IMR-90 (cell line): ENCODE measurements at regions not wholly inside any gene's neighbourhood (a gene's known extent, or its start where the extent isn't known, plus 50 kb on each side); places are given as distances from the start of the nearest gene placed in this dataset.

Experiments used
- ATAC-seq: fragments of 200-7000 bp; cut with Tn5 transposase; 2 replicates; pipeline ENCODE4 v1.9.1; 2020; ENCODE audit warnings: low read depth, mild to moderate bottlenecking, moderate library complexity
- BruUV-seq: library from RNA; stranded (reverse); fragments of 400-500 nt; replicated peaks from 2 replicates; lab custom pipeline; 2021; lab: Mats Ljungman, UMichigan
- CTCF ChIA-PET: fragments of 300-600 bp; formaldehyde crosslinking; extraction: SDS; loops from one replicate; lab custom pipeline; 2021; ENCODE audit warnings: antibody characterized with exemption; lab: Yijun Ruan, JAX
- POLR2A ChIA-PET: fragments of 300-600 bp; sonication (Branson Sonifier 250); formaldehyde crosslinking; loops from one replicate; lab custom pipeline; 2022; ENCODE audit warnings: antibody characterized with exemption; ENCODE audit not compliant: unreplicated experiment; lab: Charles Lee
- DNase-seq: peaks from one replicate; pipeline ENCODE4 v3.0.0; 2013
- H2AFZ ChIP-seq: replicated peaks from 2 replicates; pipeline ENCODE3; 2013; ENCODE audit warnings: low read length, mild to moderate bottlenecking; ENCODE audit not compliant: poor library complexity
- H2AK5ac ChIP-seq: 2 replicates; pipeline ENCODE4 v1.6.1; 2013; ENCODE audit warnings: low read depth, low read length, inconsistent platforms
- H2AK9ac ChIP-seq: replicated peaks from 2 replicates; pipeline ENCODE3; 2013; ENCODE audit warnings: mild to moderate bottlenecking, low read depth, low read length, moderate library complexity; ENCODE audit not compliant: poor library complexity
- H2BK120ac ChIP-seq: 2 replicates; pipeline ENCODE4 v1.6.1; 2013; ENCODE audit warnings: low read depth, low read length, inconsistent platforms
- H2BK15ac ChIP-seq: 3 replicates; pipeline ENCODE4 v1.6.1; 2013; ENCODE audit warnings: low read depth, low read length, inconsistent platforms
- H2BK20ac ChIP-seq: 2 replicates; pipeline ENCODE4 v1.6.1; 2013; ENCODE audit warnings: low read depth, mild to moderate bottlenecking, inconsistent platforms, low read length, moderate library complexity
- H2BK5ac ChIP-seq: 2 replicates; pipeline ENCODE4 v1.6.1; 2013; ENCODE audit warnings: mild to moderate bottlenecking, low read depth, low read length, inconsistent platforms; ENCODE audit not compliant: poor library complexity, severe bottlenecking
- H3K14ac ChIP-seq: replicated peaks from 2 replicates; pipeline ENCODE4 v1.6.1; 2013; ENCODE audit warnings: low read depth, low read length, inconsistent platforms
- H3K18ac ChIP-seq: 2 replicates; pipeline ENCODE4 v1.6.1; 2013; ENCODE audit warnings: low read depth, low read length, control low read depth
- H3K23ac ChIP-seq: 2 replicates; pipeline ENCODE4 v1.6.1; 2013; ENCODE audit warnings: low read depth, low read length, inconsistent platforms
- H3K27ac ChIP-seq: 2 replicates; pipeline ENCODE4 v1.5.1; 2013; ENCODE audit warnings: mild to moderate bottlenecking, control low read depth, low read length; ENCODE audit not compliant: insufficient read depth
- H3K27me3 ChIP-seq: 2 replicates; pipeline ENCODE4 v1.6.1; 2013; ENCODE audit warnings: low read length; ENCODE audit not compliant: control insufficient read depth, insufficient read depth
- H3K36me3 ChIP-seq: 2 replicates; pipeline ENCODE4 v1.6.1; 2013; ENCODE audit warnings: low read length, mixed read lengths; ENCODE audit not compliant: control insufficient read depth, insufficient read depth
- H3K4ac ChIP-seq: 2 replicates; pipeline ENCODE4 v1.6.1; 2013; ENCODE audit warnings: low read depth, low read length, inconsistent platforms
- H3K4me1 ChIP-seq: 2 replicates; pipeline ENCODE4 v1.6.1; 2013; ENCODE audit warnings: low read length, mixed read lengths; ENCODE audit not compliant: control insufficient read depth, insufficient read depth
- H3K4me2 ChIP-seq: 2 replicates; pipeline ENCODE4 v1.6.1; 2013; ENCODE audit warnings: low read depth, mild to moderate bottlenecking, control low read depth, low read length, moderate library complexity
- H3K4me3 ChIP-seq: 2 replicates; pipeline ENCODE4 v1.5.1; 2013; ENCODE audit warnings: low read depth, mild to moderate bottlenecking, control low read depth, low read length, moderate library complexity; ENCODE audit not compliant: insufficient read depth
- H3K56ac ChIP-seq: 2 replicates; pipeline ENCODE4 v1.6.1; 2013; ENCODE audit warnings: low read length, inconsistent platforms; ENCODE audit not compliant: insufficient read depth; ENCODE audit errors: extremely low read depth
- H3K79me1 ChIP-seq, 2 experiments: 2 replicates each; pipeline ENCODE4 v1.6.1; 2013; ENCODE audit warnings: low read length in 2 of 2, inconsistent platforms in 1 of 2, low read depth in 1 of 2
- H3K9ac ChIP-seq: 2 replicates; pipeline ENCODE4 v1.6.1; 2013; ENCODE audit warnings: low read depth, low read length, control low read depth
- H3K9me1 ChIP-seq: 2 replicates; pipeline ENCODE4 v1.6.1; 2013; ENCODE audit warnings: low read length, inconsistent platforms; ENCODE audit not compliant: insufficient read depth
- H3K9me3 ChIP-seq: 2 replicates; pipeline ENCODE4 v1.6.1; 2013; ENCODE audit warnings: low read length; ENCODE audit not compliant: control insufficient read depth, insufficient read depth
- H4K20me1 ChIP-seq: 2 replicates; pipeline ENCODE4 v1.6.1; 2013; ENCODE audit warnings: low read length, inconsistent platforms; ENCODE audit not compliant: insufficient read depth
- H4K5ac ChIP-seq: 2 replicates; pipeline ENCODE4 v1.6.1; 2013; ENCODE audit warnings: mild to moderate bottlenecking, low read depth, low read length, control low read depth
- H4K8ac ChIP-seq, 2 experiments: 2 replicates each; pipeline ENCODE4 v1.6.1; 2013; ENCODE audit warnings: low read depth in 2 of 2, low read length in 2 of 2, control low read depth in 1 of 2, inconsistent platforms in 1 of 2
- H4K91ac ChIP-seq: 2 replicates; pipeline ENCODE4 v1.6.1; 2013; ENCODE audit warnings: low read depth, low read length, inconsistent platforms; ENCODE audit not compliant: insufficient read depth
- BHLHE40 ChIP-seq: fragments of 150-350 bp; IDR thresholded peaks from 2 replicates; pipeline ENCODE4 v1.6.1; 2016; ENCODE audit warnings: mild to moderate bottlenecking, low read depth, low read length
- CEBPB ChIP-seq: IDR thresholded peaks from 2 replicates; pipeline ENCODE4 v1.6.1; 2012; ENCODE audit warnings: low read depth, low read length, improper control_type of control experiment
- CHD1 ChIP-seq: IDR thresholded peaks from 2 replicates; pipeline ENCODE4 v1.6.1; 2012; ENCODE audit warnings: low read depth, low read length, improper control_type of control experiment
- CTCF ChIP-seq: conservative IDR thresholded peaks from 2 replicates; pipeline ENCODE4 v1.5.1; 2012; ENCODE audit warnings: mild to moderate bottlenecking, low read depth, low read length, improper control_type of control experiment
- FOS ChIP-seq: fragments of 150-350 bp; IDR thresholded peaks from 2 replicates; pipeline ENCODE4 v1.6.1; 2016; ENCODE audit warnings: low read depth, low read length
- MAFK ChIP-seq: IDR thresholded peaks from 2 replicates; pipeline ENCODE4 v1.6.1; 2012; ENCODE audit warnings: low read depth, low read length, improper control_type of control experiment
- MAZ ChIP-seq: IDR thresholded peaks from 2 replicates; pipeline ENCODE4 v1.6.1; 2012; ENCODE audit warnings: low read depth, mild to moderate bottlenecking, low read length, improper control_type of control experiment, moderate library complexity, borderline replicate concordance
- MXI1 ChIP-seq: IDR thresholded peaks from 2 replicates; pipeline ENCODE4 v1.6.1; 2012; ENCODE audit warnings: low read depth, mild to moderate bottlenecking, low read length, moderate library complexity, borderline replicate concordance
- NFE2L2 ChIP-seq: fragments of 150-350 bp; IDR thresholded peaks from 2 replicates; pipeline ENCODE4 v1.6.1; 2016; ENCODE audit warnings: low read depth, mild to moderate bottlenecking, low read length
- POLR2A ChIP-seq: IDR thresholded peaks from 2 replicates; pipeline ENCODE4 v1.6.1; 2012; ENCODE audit warnings: mild to moderate bottlenecking, low read depth, low read length
- RAD21 ChIP-seq: IDR thresholded peaks from 2 replicates; pipeline ENCODE4 v1.6.1; 2012; ENCODE audit warnings: low read length, improper control_type of control experiment
- RCOR1 ChIP-seq: IDR thresholded peaks from 2 replicates; pipeline ENCODE4 v1.6.1; 2012; ENCODE audit warnings: mild to moderate bottlenecking, low read length, improper control_type of control experiment; ENCODE audit not compliant: insufficient replicate concordance
- RFX5 ChIP-seq: IDR thresholded peaks from 2 replicates; pipeline ENCODE4 v1.8.0; 2012; ENCODE audit warnings: low read depth, mild to moderate bottlenecking, low read length, moderate library complexity
- SMC3 ChIP-seq: fragments of 150-350 bp; IDR thresholded peaks from 2 replicates; pipeline ENCODE4 v1.6.1; 2016; ENCODE audit warnings: low read depth, mild to moderate bottlenecking, antibody characterized with exemption, low read length, moderate library complexity
- USF2 ChIP-seq: fragments of 150-350 bp; IDR thresholded peaks from 2 replicates; pipeline ENCODE4 v1.6.1; 2017; ENCODE audit warnings: mild to moderate bottlenecking, antibody characterized with exemption, low read length, low read depth
- WGBS, 2 experiments: methylation state at CpG; one replicate each; pipeline versions ENCODE4 v1.1.5 to v1.1.7; 2013; ENCODE audit warnings: missing lambda C conversion rate in 2 of 2; ENCODE audit not compliant: insufficient read length in 1 of 2; ENCODE audit errors: extremely low coverage in 2 of 2; 5-methylcytosine and 5-hydroxymethylcytosine counted together
- dilution Hi-C: fragments of 300-500 bp; cut with HindIII; formaldehyde crosslinking; loops from one replicate; pipeline ENCODE4 v1.14.3; 2018; ENCODE audit warnings: low sequenced_read_pairs; ENCODE audit not compliant: unreplicated experiment
- in situ Hi-C: fragments of 300-500 bp; cut with MboI; formaldehyde crosslinking; loops from 3 replicates; pipeline ENCODE4 v1.14.3; 2019; ENCODE audit warnings: low sequenced_read_pairs, inconsistent platforms, mixed read lengths
- intact Hi-C: fragments of 100-400 bp; cut with micrococcal nuclease; formaldehyde crosslinking; loops from 2 replicates; pipeline ENCODE4 v1.10.0; 2022
- TF ChIP-seq, protein P1 (sequence below): fragments of 150-350 bp; IDR thresholded peaks from 2 replicates; pipeline ENCODE4 v1.6.1; 2016; ENCODE audit warnings: low read depth, mild to moderate bottlenecking, low read length, moderate library complexity, borderline replicate concordance

DNA sequence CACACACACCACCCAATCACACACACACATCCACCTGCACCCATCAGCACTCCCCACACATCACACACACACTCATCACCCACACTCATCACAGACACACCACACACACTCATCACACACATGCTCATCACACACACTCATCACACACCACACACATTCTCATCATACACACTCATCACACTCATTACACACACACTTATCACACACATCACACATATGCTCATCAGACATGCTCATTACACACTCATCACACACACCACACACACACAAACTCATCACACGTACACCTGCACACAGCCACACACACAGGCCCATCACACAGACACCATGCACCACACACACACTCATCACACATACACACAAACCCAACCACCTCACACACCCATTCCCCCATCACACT, 107.5 kb upstream of the C14orf180 start:
- TF ChIP-seq CTCF (no peak), MXI1 (no peak), CEBPB (no peak), USF2 (no peak), RFX5 (no peak), RAD21 (no peak), NFE2L2 (no peak), SMC3 (no peak), MAZ (no peak), POLR2A (no peak), CHD1 (no peak), BHLHE40 (no peak), FOS (no peak), MAFK (no peak), RCOR1 (no peak)
- TF ChIP-seq, protein P1, sequence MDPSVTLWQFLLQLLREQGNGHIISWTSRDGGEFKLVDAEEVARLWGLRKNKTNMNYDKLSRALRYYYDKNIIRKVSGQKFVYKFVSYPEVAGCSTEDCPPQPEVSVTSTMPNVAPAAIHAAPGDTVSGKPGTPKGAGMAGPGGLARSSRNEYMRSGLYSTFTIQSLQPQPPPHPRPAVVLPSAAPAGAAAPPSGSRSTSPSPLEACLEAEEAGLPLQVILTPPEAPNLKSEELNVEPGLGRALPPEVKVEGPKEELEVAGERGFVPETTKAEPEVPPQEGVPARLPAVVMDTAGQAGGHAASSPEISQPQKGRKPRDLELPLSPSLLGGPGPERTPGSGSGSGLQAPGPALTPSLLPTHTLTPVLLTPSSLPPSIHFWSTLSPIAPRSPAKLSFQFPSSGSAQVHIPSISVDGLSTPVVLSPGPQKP, result no peak
- DNase-seq, result no peak
- H2BK20ac ChIP-seq, result no peak overlapping the region
- H3K23ac ChIP-seq, result no peak overlapping the region
- no peak overlapping the region for H4K8ac ChIP-seq
- dilution Hi-C loops (no loop called here), in situ Hi-C loops (no loop called here), intact Hi-C loops (no loop called here)
- POLR2A ChIA-PET, result no interaction called here
- H3K9ac ChIP-seq, result no peak overlapping the region
- H3K4me2 ChIP-seq, result no peak overlapping the region
- H4K91ac ChIP-seq, result no peak overlapping the region
- peak overlapping the region; percentile 24 for H2AK9ac ChIP-seq
- BruUV-seq, result no TSS peak
- H3K27ac ChIP-seq, result no peak overlapping the region
- 50% methylated on average over 1 of the region's 1 CpG; no CpG with 5 or more reads in 1 of the 2 experiments for WGBS, 2 experiments
- H3K4me3 ChIP-seq, result no peak overlapping the region
- CTCF ChIA-PET, result no interaction called here
- H2BK120ac ChIP-seq, result no peak overlapping the region
- no peaks in the 10 kb centered on the region for H3K9me1 ChIP-seq
- no peak overlapping the region for H4K5ac ChIP-seq
- H3K27me3 ChIP-seq, result no peaks in the 10 kb centered on the region
- no peak overlapping the region for H3K4ac ChIP-seq
- no peaks in the 10 kb centered on the region for H4K20me1 ChIP-seq
- peaks cover 23% of the 10 kb centered on the region; the same call in 1 of the 2 replicates for H3K9me3 ChIP-seq
- no peaks in the 10 kb centered on the region for H3K79me1 ChIP-seq
- no peaks in the 10 kb centered on the region for H3K36me3 ChIP-seq
- H3K4me1 ChIP-seq, result no peaks in the 10 kb centered on the region
- no peak overlapping the region for H3K14ac ChIP-seq
- H2AFZ ChIP-seq, result no peak overlapping the region
- no peak for ATAC-seq
- H2BK5ac ChIP-seq, result peak overlapping the region; percentile 76
- no peak overlapping the region for H2BK15ac ChIP-seq
- no peak overlapping the region for H2AK5ac ChIP-seq
- no peak overlapping the region for H3K18ac ChIP-seq
- H3K56ac ChIP-seq, result no peak overlapping the region
